GM10266 (cell line): ENCODE measurements at regions not wholly inside any gene's neighbourhood (a gene's known extent, or its start where the extent isn't known, plus 50 kb on each side); places are given as distances from the start of the nearest gene placed in this dataset.
"Not testable (repeated sequence)": the region's sequence is repeated elsewhere in the genome, so short reads cannot be mapped to it uniquely, and the experiment has no call there.

Experiments
- DNase-seq: peaks from one replicate; pipeline ENCODE4 v3.0.0; 2012; ENCODE audit errors: extremely low spot score
- TF ChIP-seq, protein P1 (sequence below): IDR thresholded peaks from 2 replicates; pipeline ENCODE4 v1.5.1; 2012; ENCODE audit warnings: mild to moderate bottlenecking, low read depth; ENCODE audit not compliant: control insufficient read depth, insufficient read depth; ENCODE audit errors: missing control alignments

DNA sequence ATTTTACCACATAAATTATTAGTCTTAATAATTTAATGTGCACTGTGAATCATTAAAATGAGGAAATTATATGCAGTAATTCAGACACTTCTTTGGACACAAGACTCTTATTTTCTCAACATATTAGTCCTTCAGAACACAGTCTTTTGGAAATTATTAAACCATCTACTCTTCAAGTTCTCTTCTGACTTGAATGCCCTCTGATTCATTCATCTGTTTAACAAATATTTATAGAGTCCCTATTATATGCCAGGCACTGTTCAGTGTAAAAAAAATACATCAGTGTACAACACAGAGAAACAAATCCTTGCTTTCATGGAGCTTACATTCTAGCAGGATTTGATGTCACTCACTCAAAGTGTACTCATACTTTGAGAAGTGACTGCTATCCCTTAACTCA is 163.4 kb upstream of the IL12B start:
- TF ChIP-seq, protein P1, sequence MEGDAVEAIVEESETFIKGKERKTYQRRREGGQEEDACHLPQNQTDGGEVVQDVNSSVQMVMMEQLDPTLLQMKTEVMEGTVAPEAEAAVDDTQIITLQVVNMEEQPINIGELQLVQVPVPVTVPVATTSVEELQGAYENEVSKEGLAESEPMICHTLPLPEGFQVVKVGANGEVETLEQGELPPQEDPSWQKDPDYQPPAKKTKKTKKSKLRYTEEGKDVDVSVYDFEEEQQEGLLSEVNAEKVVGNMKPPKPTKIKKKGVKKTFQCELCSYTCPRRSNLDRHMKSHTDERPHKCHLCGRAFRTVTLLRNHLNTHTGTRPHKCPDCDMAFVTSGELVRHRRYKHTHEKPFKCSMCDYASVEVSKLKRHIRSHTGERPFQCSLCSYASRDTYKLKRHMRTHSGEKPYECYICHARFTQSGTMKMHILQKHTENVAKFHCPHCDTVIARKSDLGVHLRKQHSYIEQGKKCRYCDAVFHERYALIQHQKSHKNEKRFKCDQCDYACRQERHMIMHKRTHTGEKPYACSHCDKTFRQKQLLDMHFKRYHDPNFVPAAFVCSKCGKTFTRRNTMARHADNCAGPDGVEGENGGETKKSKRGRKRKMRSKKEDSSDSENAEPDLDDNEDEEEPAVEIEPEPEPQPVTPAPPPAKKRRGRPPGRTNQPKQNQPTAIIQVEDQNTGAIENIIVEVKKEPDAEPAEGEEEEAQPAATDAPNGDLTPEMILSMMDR = no peak
- no peak for DNase-seq

DNA sequence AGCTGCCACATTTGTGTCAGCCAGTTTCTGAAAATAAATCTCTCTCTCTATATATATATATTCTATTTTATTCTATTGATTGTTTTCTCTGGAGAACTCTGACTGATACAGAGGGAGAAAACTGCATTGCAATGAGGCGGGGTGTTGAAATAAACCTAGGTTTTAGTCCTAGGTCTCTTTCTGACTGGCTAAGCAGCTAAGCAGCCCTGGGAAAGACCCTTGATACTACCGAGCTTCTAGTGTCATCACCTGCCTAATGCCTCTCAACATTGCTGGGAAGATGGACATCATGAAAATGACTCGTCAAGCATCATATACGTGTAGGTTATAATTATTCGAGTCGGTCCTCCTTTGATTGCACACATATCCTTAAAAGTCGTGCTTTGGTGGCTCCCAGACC is 166.5 kb upstream of the IL12B start:
- DNase-seq = no peak
- TF ChIP-seq, protein P1 = no peak

DNA sequence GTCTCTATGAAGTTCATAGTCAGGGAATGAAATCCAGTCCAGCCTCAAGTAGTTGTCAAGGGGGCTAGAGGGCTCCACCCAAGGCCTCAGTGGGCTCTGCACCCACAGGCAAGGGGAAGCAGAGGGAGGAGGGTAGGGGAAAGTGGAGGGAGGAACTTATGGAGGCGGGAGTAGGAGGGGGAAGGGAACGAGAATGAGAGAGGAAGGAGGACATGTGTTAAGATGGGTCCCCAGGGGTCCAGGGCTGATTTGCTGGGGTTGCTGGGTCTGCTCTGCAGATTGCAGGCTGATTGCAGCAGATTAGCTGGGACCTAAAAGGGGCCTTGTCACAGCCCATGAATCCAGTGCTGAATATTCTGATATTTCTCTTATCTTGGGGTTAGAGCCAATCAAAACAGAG is 166.9 kb upstream of the IL12B start:
- TF ChIP-seq, protein P1 = no peak
- DNase-seq = no peak

DNA sequence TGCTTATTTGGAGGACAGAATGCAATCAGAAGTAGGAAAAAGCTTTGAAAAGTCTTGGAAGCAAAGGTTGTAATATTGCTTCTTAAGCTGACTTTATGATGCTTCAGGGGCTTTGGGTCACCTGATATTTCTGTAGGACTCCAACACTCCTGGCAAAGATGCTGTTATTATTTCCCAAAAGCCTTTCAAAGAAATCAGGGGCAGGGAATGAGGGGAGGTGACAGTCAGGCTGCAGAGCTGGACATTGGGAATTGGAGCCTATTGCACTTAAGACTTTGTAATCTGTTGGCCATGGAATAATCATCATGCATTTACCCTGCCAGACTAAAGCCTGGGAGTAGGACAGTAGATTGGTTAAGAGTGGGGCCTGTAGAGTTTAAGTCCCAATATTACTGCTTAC is 168.3 kb upstream of the IL12B start:
- no peak for DNase-seq
- TF ChIP-seq, protein P1 = no peak

DNA sequence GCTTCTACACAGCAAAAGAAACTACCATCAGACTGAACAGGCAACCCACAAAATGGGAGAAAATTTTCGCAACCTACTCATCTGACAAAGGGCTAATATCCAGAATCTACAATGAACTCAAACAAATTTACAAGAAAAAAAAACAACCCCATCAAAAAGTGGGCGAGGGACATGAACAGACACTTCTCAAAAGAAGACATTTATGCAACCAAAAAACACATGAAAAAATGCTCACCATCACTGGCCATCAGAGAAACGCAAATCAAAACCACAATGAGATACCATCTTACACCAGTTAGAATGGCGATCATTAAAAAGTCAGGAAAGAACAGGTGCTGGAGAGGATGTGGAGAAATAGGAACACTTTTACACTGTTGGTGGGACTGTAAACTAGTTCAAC is 171.8 kb upstream of the IL12B start:
- DNase-seq = not testable (repeated sequence)

DNA sequence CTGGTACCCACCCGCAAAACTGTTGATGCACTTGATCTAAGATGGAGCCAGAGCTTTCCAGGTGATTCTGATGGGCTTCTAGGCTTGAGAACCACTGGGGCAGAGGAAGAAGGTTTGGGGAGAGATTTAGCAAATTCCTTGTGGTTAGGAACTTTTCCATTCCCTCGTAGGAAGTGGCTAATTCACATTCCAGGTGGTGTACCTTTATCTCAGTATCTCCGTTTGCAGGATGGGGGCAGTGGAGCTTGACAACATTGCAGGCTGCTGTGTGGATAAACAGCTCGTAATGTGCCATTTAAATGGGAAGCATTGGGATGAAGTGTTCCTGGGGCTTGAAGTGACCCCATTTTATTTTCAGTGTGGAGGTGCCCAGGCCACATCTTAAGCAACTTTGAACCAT is 172.9 kb upstream of the IL12B start:
- TF ChIP-seq, protein P1 = no peak
- no peak for DNase-seq

DNA sequence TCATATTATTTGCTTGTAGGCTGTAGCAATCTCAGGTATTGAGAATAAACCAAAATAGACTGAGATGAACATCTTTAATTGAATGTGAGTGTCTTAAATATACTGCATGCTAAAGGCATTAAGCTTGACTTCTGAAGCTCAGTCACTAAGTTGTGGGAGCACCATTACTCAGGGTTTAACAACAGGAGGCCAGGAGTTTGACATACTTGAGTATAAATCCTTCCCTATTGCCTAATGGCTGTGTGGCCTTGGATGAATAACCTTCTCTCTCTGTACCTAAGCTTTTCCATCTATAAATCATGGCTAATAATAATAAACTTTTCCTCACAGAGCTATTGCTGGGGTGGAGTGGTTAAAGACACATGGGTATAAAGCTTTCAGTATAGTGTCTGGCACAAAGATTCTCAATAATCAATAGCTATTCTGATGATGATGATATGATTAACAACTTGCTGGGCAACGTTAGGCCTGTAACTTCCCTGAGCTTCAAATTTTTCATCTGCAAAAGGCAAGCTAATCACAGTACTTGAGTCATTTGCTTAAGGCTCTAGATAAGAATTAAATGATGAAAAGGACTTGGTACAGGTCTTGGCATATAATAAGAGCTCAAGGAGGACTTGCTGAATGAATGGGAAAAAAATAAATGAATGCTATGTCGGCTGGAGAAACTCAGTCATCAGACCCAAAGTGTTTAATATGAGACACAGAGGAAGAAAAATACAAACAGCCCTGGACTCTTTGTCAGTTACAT is 174.0 kb upstream of the IL12B start:
- TF ChIP-seq, protein P1 = no peak
- no peak for DNase-seq

DNA sequence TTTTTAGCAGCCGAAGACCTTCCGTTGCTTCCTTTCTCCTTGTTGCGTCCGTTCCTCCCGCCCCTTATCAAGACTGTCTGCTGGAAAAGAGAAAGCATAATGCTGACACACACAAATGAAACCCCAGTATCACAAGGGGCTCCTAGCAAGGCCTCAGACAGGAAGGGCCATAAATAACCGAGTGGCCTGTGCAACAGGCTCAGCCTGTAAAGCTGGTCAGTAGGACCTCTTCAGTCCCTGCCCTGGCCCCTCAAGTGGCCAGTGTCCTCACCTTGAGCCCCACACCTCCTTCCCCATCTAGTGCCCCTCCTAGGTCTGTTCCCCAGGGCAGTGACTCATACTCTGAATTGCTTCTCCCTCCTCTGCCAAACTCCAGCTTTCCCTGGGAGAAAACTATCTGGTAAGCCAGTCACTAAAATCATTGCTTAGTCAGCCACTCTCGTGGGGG is 174.6 kb upstream of the IL12B start:
- no peak for DNase-seq
- TF ChIP-seq, protein P1 = no peak
